COLO829 (cell line): ENCODE measurements at regions not wholly inside any gene's neighbourhood (a gene's known extent, or its start where the extent isn't known, plus 50 kb on each side); places are given as distances from the start of the nearest gene placed in this dataset.

Experiments
- DNase-seq: peaks from one replicate; pipeline ENCODE4 v3.0.0; 2012; ENCODE audit warnings: low spot score

DNA sequence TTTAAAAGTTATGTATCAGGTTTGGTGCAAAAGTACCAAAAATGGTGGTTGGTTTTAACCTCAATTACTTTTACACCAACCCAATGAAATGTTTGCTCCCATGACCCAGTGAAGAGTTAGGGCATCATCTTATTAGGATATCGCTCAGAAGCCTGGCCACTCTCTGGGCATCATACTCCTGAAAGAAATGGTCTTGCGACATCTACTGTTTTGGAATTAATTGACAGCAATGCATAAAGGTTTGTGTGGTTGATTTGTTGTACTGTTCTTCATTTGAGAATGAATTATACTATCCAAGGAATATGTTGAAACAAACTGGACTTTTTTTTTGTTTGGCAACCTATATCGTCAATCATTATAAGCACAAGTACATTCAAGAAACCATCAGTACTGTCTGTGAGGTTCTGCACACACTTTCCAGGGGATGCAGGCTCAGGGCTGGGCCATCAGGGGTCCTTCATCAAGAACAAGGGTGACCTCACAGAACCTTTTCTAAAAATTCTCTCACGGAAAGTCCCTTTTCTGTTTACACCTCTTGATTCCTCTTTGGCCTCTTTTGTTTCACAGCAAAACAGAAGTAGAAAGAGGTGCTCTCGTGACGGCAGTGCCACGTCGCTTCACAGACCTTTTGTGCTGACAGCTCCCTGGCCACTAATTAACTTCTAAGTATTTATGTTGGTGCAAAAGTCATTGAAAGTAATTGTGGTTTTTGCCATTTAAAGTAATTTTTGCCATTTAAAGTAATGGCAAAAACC, 117.2 kb upstream of the KLF6 start:
- DNase-seq = no peak

DNA sequence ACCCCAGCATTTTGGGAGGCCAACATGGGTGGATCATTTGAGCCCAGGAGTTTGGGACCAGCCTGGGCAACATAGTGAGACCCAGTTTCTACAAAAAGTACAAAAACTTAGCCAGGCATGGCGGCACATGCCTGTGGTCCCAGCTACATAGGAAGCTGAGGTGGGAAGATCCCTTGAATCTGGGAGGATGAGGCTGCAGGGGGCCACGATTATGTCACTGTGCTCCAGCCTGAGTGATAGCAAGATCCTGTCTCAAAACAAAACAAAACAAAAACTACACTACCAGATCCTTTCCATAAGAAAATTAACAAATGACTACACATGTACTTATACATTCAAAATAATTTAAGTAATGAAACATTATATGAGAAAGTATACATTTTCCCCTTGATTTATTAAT, 116.4 kb upstream of the KLF6 start:
- DNase-seq = no peak

DNA sequence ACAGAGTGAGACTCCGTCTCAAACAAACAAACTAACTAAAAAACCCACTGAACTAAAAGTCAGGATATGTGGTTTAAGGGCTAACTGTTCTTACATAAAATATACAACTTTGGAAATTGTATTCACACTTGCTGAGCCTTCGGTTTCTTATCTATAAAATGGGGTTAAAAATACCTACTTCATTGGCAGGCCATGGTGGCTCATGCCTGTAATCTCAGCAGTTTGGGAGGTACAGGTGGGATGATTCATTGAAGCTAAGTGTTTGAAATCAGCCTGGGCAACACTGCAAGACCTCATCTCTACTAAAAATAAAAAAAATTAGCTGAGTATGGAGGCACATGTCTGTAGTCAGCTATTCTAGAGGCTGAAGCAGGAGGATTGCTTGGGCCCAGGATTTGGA, 115.4 kb upstream of the KLF6 start:
- no peak for DNase-seq

DNA sequence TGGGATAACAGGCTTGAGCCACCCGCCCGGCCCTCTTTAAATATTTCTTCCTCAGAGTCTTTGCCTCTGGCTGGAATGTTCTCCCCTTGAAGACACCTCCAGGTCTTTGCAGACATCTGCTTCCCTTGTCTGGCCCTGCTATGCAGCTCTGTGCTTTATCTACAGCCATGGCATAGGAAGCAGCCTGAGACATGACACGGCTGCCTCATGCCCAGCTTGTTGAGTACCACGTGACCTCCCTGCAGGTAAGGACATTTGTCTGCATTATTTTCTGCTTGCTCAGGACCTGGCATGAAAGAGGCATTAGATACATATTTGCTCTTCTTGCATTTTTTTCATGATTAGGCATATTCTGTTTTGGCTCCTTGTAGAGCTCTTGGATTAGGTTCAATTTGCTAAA, 113.8 kb upstream of the KLF6 start:
- DNase-seq = no peak

DNA sequence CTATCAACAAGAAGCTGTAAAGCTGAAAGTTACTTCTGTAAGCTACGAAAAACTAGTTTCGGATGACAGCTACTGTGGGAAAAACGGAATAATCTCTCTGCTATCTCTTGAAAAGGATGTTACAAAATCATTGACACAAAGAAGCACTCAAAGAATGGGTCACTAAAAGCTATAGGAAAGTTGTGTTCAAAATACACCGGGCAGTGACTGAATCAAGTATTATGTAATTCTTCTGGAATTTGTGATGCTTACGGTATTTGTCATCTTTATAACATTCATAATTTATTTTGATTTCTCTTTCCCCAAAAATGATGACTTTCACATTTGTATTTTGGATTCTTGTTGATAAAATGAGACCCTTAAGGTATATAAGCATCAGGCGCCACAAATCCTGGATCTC, 112.1 kb upstream of the KLF6 start:
- DNase-seq = no peak

DNA sequence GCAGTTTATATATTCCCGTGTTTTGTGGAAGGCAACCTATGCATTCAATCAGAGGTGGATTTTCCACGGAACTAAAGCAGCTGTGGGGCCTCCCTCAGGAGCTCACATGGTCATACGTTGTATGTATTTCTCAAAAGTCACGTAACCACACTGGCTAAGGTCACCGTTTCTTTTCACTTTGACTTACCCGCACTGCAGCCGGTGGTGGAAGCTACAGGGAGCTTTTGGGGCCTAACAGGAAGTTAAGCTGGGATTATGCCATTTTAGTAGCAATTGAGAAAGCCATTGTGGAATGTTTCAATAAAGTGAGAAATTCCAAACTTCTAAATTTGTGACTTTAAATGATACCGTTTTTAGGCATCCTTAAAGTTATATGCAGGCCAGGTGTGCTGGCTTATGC, 111.2 kb upstream of the KLF6 start:
- no peak for DNase-seq

DNA sequence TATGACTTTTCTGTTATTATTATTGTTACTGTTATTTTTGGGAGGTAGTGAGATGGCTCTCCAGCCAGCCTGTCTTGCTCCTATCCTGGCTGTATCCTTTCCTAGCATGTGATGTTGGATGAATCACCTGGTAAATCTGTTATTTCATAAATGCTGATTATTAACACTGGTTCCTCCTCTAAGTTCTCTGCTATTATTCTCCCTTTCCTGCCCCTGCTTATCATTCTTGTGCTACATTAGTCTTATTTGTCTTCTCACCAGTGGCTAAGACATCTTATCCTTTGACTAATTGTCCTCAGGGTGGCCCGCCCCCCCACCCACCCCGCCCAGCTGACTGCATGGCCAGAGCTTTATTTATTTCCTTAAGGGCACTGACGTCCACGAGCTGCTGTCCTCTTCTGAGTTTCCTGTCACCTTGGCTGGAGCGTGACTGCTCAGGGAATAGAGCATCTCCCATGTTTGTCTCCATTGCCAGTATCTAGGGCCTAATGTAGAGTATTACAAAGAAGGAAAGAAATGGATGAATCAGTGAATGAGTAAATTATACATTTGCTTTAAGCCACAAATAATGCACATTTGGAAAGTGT, 110.1 kb upstream of the KLF6 start:
- DNase-seq = no peak

DNA sequence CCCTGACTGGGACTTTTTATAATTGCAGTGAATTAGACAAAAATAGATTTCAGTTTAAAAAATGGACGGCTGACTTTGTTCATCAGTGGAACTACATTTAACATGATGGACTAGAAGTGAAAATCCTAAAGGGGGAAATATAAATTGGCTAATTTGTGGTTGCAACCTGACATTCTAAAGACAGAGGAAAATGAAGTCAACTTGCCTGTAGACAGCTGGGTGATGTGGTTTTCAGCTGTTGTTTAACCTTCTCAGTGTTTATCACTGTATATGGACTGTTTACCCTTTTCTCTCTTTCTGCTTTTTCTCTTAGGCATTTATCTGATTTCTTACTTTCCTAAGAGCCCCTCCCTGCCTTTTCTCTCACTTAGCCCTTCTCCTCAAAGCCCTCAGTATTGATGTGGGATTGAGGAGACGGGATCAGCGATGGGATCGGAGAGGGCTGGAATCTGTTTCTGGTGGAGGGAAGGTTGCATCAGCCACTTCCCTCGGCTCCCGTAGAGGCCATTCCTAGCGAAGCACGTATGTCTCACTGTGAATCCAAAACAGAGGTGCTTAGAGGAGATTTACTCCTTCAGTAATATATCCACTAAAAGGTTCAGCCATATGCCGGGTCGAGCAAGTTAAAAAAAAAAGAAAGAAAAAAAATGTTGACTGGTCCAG, 109.0 kb upstream of the KLF6 start:
- no peak for DNase-seq

DNA sequence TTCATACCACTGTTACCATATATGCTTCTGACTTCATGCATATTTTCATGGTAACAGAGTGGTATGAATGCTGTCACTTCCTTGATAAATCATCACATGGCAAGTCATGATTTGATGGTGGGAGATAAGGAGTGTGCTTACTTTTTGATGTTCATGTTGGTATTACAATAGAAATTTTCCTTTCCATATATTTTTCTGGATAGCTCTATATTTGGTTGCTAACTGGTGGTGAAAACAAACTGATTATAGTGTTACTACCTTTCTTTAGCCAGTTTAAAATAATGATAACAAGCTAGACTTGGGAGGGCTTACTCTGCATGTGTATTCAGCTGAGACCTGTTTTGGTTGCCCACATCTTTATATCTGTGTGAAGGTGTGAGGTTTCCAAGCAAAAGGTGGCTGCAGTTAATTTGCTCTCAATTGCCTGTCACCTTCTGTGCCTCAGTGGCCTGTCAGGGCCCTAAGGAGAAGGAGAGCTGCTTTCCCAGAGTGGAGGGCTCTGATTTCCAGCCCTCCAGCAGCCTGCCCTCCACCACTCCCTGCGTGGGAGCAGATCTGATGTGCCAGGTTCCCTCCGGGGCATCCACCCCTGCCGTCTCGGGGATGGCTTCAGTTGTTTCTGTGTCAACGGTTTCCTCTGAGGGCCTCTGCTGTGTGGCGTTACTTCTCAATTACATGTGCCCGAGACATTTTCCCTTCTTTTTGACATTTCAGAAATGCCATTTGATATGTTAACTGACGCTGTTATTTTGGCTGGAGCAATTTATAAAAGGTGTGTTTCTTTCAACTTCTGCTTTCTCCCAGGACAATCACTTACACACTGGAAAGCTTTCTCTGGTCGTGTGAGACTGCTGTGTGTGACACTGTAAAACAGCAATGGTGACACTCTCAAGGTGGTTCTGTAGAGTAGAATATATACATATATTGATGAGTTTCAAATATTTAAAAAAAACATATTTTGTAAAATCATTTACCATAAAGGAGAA, 107.7 kb upstream of the KLF6 start:
- DNase-seq = no peak

DNA sequence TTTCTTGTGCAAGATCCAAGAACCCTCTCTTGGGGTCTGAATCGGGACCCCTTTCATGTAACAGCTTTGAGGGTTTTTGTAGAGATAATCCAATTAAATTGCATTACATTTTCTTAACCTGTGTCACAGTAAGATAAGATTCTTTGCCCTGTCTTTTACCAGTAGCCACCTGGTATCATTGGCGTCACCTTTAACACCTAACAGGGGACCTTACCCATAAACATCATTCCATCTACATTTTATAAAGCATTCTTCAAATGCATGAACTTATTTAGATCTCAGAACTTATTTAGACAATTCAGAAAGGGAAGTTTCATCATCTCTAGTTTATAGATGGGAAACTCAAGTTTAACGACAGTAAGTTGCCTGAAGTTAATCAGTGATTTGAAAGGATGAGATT, 106.4 kb upstream of the KLF6 start:
- no peak for DNase-seq

DNA sequence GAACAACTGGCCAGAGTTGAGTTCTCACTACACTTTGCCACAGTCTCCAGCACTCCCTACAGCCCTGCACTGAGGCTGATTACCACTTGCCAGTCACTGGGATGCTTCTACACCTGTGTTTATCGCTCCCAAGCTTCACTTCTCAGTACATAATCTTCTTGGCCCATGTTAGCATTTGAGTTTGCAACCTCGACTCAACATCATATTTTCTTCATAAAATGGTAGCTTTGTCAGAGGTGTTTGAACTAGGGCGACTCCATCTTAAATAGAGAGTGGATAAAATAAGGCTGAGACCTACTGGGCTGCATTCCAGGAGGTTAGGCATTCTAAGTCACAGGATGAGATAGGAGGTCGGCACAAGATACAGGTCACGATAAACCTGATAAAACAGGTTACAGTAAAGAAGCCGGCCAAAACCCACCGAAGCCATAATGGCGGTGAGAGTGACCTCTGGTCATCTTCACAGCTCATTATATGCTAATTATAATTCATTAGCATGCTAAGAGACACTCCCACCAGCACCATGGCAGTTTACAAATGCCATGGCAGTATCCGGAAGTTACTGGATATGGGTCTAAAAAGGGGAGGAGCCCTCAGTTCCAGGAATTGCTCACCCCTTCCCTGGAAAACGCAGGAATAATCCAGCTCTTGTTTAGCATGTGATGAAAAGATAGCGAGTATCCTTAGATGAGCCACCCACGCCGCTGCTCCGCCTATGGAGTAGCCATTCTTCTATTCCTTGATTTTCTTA, 105.8 kb upstream of the KLF6 start:
- DNase-seq = peak; percentile 28

DNA sequence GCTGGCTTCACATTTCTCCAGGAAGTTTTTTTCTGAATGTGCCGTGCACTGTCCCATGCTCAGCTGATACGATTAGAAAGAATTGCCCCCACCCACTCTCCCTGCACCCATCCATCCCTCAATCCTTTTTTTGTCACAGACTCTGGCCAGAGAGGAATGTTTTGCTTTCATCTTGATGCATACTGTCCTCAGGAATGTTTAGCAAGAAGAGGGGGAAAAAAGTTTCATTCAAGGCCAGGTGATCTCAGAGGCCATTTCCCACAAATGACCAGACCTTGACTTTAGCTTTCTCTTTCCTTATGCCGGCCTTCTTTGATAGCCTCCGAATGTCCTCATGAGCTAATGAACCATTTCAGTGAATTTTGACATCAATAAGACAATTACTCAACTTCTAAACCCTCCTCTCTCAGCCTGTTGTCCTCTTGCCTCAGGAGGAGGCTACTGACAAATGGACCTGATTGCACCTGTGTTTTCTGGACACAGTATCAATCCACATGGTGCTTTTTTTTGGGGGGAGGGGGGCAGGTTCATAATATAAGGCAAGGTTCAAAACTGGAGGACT, 105.0 kb upstream of the KLF6 start:
- peak; percentile 45 for DNase-seq

DNA sequence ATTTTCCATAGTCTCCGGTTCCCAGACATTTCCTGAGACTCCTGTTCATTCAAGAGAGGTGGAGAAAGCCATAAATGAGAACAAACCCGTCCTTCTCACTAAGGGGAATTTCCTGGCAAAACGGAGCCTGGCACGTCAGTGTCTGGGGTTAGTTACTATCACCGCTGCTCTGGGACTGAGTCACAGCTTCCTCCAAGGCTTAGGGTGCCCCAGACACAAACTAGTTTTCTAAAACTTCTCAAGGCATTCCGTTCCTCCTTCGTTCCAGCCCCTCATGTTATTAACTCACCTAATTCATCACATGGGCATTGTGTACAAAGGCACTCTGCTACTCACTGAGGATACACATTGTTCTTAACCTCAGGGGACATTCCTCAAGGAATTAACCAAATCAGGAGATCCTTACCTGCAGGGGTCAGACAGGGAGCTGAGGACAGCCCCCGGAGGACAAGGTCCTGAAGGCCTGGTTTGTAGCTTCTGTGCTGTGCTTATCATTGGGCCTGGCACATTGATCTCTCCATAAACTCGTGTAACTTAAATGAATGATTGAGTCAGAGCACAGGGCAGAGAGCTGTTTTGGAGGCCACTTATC, 103.0 kb upstream of the KLF6 start:
- DNase-seq = no peak

DNA sequence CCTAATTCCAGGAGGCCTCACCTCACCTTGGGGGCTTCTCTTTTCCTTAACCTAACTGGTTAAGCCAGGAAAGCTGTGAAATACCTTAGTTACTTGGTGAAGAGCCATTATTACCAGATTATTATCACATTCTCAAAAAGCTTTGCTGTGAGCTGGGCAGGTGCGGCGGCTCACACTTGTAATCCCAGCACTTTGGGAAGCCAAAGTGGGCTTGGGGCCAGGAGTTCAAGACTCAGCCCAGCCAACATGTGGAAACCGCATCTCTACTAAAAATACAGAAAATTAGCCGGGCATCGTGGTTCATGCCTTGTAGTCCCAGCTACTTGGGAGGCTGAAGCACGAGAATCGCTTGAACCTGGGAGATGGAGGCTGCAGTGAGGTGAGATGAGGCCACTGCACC, 102.4 kb upstream of the KLF6 start:
- DNase-seq = no peak

DNA sequence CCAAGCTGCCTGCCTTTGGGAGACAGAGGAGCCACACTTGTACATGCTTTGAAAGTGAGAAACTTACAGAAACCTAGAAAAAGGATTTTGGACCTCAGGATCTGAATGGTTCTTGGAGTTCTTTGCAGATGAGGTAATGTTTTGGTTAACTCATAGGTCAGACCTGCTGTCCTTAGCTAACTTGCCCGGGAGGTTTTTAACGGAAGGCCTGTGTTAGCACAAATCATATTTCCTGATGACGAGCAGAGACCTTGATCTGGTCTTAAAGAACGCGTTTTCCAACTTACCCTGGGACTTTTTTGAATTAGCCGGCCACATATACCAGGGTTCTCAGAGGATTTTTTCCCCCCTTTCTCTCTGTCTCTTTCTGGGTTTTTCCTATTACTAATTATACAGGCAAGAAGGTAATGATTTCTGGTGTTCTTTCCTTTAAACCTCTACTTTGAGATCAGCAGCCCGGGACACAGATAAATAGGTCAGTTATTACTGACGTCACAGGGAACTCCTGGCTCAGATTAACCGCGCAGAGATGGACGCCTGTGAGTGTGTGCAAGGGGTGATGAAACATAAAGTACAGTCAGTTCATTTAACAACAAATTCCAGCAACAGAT, 101.7 kb upstream of the KLF6 start:
- DNase-seq = no peak

DNA sequence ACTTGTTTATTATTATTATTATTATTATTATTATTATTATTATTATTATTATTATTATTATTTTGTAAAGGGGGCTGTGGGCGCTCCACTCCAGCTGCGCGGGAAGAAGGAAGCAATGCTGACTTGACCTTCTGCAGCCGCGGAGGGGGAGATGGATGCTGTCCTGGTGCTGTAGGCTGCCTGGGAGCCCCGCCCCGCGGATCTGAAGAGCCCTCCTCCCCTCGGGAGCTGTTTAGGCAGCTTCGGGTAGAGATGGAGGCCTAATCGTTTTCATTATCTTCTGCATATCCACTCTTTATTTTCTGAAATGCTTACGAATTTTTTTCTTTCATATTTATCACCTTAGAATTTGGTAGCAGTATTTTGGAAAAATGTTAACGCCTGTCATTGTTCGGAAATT, 101.2 kb upstream of the KLF6 start:
- DNase-seq = no peak

DNA sequence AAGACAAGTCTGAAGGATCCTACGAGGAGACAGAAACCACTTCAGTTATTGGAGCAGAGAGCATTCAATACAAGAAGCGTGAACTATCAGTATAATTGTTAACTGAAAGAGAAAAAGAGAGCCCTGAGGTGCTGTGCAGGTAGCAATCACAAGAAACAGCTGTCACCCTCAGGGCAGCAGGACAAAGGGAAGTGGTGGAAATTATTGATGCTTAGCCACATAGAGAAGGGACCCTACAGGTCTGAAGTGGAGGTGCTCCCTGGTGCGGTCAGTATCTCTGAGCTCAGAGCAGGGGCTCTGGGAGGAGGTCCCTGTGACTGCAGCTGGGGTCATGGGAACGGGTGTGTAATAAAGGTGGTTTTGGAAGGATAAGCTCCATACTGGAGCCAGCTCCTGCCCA, 97.8 kb upstream of the KLF6 start:
- no peak for DNase-seq

DNA sequence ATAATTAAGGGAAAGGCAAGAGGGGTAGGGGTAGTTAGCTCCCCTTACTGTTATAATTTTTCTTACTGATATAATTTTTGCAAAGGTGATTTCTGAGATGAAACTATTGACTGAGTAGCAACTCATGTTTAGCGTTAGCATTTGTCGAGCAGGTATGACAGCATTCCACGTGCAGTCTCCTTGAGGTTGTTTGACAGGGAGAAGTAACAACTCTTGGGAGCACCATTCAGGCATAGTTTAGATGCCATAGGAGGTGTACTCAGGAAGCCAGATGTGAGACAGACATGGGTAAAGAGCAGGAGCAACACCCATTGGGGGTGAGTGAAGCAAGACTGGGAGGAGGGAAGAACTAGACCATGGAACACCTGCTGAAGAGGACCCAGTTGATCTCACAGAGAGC, 96.6 kb upstream of the KLF6 start:
- no peak for DNase-seq

DNA sequence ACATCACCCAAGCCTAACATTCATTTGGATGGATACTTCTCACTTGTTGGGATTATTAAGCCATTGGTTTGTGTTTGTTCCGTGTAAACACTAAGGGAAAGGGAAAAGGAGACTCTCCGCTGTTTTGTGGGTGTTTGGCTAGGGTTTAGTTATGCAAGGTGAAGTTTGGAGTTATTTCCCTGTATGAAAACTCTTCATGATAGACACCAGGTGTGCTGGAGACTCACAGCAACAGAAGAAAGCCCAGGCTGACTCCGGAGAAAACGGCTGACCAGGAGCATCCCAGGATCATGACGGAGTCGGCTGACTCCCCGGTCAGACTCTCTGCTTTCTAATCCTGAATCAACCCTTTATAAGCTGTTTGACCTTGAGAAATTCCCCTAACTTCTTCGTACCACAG, 94.1 kb upstream of the KLF6 start:
- DNase-seq = peak; percentile 18

DNA sequence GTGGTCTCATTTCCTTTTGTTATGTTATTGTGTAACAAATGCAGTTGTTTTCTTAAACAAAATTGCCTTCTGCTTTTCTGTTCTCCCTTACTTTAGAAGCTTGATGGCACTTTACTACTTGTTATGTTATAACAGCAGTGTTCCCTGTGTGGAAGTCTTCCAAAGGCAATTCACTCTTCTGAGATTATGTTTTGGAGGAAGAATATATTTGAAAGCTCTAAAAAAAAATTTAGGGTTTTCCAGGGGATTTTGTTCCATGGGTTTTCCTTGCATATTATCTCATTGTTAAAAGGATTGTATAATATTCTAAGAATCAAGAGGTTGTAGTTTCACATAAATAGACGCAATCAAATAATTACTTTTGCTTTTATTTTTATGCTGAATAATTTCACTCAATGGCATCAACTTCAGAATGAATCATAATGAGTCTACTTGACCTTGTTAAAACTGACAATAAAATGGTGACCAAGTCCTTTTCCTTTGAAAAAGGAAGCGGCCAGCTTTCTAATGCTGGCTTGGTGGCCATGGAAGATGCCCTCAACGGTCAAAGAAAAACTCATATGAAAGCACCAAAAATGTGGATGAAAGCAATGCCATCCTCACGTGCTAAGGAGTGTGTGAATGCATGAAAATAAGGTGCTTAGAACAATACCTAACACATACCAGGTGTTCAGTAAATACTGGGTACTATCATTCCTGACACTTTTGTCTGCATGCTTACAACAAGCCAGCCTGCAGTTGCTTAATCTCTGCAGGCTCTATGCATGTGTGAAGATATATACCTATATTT, 92.4 kb upstream of the KLF6 start:
- no peak for DNase-seq
